GM18507 (cell line): ENCODE measurements at regions not wholly inside any gene's neighbourhood (a gene's known extent, or its start where the extent isn't known, plus 50 kb on each side); places are given as distances from the start of the nearest gene placed in this dataset.
"Not testable (repeated sequence)": the region's sequence is repeated elsewhere in the genome, so short reads cannot be mapped to it uniquely, and the experiment has no call there.

ENCODE experiments used
- DNase-seq: peaks from one replicate; pipeline ENCODE4 v3.0.0; 2011; ENCODE audit warnings: low read depth; ENCODE audit not compliant: insufficient read length; ENCODE audit errors: extremely low spot score
- FAIRE-seq: peaks from 2 replicates; lab custom pipeline; 2011; peaks lifted over from hg19 to GRCh38; lab: Jason Lieb, UNC

DNA sequence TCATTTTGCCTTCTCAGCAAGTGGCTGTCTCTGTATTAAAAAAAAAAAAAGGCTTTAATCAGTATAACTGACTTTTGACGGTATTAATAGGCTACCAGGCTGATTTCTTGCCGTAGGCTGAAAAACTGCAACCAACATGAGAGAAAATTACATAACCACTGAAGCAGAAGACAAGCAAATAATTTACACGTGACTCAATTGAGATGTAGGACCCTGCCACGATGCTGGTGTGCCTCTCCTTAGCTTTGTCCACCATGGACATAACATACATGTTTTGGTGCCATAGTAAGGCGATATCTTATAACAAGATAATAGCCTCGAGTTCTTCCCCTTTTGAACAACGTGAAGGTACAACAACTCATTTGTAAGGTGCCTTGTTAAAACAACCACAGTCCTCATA, 88.7 kb upstream of the GRIP1 start:
- FAIRE-seq = no peak
- no peak for DNase-seq

DNA sequence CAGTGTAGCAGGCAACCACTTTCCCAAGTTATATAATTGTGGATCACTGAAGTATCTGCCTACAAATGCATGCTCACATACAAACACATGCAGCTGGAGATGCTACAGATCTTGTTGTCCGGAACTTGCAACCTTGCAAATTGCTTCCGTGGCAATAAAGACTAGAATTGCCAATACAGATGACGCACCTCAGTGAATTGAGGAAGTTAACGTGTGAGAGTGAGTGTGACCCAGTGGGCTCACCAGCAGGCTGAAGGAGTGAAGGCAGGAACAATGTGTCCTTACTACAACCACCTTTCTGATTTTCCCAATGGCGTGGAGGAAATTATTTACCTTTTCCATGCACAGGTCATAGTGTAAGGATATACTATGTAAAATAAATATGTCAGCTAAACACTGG, 89.4 kb upstream of the GRIP1 start:
- FAIRE-seq = no peak
- no peak for DNase-seq

DNA sequence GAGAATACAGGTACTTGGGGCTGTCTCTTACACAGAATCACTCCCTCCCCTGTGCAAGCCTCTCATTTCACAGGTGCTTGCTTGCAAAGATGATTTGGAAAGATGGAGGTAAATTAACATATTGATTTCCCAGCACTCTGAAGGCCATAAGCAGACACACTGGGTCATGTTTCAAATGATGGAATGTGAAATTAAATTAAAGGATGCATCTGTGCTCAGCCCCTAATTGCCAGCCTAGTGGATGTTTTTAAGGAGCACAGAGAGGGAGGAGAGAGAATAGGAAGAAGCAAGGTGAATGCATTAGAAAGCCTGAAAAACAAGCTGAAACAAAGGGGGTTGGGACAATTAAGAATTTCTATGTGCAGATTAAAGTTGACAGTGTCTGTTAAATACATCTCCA, 96.1 kb upstream of the GRIP1 start:
- no peak for DNase-seq
- no peak for FAIRE-seq

DNA sequence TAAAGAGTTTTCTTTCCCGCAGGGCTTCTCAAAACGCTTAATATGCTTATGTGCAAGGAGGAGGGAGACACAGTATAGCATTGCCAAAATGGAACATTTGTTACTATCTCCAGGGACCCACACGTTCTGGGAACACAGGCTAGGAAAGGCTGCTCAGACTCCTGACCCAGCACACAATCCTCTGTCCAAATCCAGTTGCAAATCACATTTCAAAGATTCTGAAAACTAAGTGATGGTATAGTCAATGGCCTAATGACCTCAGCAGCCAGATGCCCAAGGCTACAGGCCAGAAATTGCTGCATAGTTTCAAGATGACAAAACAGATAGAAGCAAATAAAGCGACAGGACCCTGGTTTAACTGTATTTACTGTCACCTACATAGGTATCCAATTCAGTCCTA, 97.0 kb upstream of the GRIP1 start:
- FAIRE-seq = no peak
- DNase-seq = no peak

DNA sequence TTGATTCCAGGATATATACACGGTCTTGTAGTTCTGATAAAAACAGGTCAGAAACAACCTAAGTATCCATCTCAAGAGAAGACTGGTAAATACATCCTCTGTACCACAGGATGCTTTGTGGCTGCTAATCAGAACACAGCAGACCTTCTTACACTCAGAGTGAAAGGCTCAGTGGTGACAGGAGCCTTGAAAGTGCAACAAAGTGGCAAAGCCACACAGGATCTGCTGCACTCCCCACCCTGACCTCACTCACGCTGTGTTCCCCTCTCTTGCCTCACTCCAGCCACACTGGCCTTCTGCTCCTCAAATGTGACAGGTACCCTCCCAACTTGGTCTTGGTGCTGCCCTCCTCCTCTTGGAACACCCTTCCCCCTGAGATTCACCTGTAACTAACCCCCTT, 98.1 kb upstream of the GRIP1 start:
- FAIRE-seq (peak; percentile 42), DNase-seq (no peak)

DNA sequence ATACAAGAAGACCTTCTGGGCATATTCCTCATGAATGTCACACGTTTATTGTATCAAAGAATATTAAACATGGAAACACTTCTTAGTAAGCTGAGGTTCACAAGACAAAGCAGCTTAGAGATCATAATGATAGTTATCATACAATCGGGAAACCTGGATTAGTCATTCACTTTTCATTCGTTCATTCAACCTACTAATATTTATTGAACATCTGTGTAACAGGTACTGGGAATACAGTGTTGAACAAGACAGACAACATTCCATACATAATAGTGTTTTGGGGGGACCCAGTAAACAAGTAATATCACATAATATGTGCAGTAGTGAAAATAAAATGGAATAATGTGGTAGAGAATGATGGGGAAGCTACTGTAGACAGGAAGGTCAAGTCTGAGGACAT, 100.6 kb upstream of the GRIP1 start:
- DNase-seq (no peak), FAIRE-seq (no peak)

DNA sequence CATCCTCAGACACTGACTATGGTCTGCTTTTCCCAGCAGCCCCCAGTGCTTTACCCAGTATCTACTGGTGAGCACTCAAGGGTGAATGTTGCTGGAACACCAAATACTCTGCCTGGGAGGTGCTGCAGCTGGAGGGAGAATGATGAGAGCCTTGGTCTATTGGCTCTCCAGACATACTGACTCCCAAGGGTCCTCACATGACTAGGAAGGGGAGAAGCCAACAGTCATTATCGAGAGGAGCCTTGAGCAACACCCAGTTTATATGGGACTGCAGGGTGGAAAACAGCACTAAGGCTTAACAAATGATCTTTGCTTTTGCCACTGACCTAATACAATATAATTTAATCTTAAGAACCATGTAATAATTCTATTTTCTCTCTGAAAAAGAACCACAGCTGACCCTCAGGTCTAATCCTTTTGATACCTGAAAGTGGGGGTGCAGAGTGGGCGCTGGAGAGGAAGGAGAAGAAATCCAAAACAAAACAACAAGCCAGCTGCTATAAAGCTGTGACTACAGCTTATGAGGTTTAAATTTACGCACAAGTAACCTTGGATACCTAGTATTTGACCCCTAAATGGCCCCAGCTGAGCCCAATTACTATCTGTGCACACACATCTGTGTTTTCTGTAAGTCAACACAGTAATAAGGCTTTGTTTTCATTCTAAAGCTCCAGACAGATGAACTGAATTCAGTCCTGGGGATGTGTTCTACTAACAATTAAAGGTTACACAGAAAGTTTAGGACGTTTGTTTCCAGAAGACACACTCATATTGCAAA, 107.8 kb upstream of the GRIP1 start:
- no peak for FAIRE-seq
- no peak for DNase-seq

DNA sequence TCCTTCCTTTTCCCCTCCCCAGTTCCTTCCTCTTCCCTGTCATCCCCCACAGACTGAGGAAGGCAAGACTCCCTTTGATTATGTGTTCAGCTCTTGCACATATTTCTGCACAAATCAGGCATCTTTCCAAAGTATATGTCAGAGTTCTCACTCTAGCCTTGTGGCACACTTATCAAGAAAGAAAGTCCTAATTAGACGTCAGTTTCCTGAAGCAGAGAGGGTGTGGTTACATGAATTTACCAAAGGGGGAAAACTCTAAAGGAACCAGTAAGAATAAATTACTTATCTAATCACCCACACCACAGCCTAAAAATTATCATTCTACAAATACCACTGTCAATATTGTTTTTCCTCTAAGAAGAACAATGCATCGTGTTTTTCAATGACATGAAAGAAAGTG, 120.7 kb upstream of the GRIP1 start:
- DNase-seq (no peak), FAIRE-seq (no peak)

DNA sequence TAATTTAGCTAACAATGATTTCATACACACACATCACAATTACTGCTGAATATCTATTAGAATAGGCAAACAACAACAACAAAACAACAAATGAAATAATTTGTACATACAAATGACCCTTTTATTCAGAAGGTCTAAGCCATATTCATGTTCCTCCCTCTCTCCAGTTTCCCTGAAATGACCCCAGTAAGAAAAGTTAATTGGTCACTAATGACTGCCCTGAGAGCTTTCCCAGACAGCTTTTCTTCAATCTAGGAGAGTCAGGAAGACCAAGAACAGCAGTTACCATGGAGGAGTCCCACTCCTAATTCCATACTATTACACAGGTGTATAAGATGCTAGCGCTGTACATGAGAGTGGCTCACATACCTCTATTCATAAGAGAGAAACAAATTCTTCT, 121.2 kb upstream of the GRIP1 start:
- DNase-seq (no peak), FAIRE-seq (no peak)

DNA sequence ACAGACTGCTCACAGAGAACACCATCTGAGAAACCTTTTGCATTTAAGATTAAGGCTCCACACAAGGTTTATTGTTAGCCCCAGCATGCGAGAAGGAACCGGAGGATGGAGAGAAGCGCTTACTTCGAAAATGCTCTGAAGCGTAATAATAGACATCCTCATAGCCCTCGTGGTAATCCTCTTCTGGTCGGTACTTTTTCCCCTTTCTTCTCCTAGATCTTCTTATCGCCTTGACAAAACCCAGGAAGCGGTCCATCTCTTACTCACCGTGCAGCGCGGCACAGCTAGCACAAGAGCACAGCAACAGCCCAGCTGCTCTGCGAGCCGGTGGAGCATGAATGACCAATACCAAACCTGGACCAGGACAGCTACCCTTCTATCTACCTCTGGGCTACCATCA, 125.1 kb upstream of the GRIP1 start:
- no peak for FAIRE-seq
- DNase-seq = no peak

DNA sequence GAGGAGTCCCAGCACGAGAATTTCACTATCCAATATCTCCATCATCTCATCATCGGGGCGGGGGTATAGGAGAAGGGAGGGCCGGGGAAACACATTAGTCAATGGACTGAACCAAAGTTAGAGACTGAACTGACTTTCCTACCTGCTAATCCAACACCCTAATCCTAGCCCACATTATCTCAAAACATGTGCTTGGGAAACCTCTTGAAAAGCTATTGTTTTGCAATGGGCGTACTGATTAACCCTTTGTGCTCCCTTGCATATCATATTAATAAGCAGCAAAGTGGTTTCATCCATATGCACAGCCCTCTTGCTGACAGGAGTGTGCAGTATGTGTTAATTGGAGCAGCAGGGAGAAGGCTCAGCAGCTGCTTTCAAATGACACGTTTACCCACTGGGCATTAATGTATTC, 125.7 kb upstream of the GRIP1 start:
- FAIRE-seq = no peak
- DNase-seq = no peak

DNA sequence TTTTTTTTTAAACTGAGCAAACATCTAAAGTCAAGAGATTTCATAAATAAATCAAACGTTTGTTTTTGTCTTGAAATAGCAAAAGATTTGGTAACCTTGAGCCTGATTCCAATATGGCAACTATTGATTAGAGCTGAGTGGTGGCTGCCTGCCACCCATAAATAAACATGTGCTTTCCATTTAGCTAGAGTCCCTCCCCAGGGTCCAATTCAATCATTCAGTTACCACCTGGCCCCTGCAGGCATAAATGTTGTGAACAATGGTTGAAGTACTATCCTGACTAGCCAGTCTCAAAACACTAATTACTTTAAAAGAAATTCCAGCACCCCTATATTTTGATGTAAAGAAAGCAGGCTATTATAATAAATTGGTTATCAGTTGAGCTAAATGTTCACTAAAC, 129.7 kb upstream of the GRIP1 start:
- FAIRE-seq (no peak), DNase-seq (no peak)

DNA sequence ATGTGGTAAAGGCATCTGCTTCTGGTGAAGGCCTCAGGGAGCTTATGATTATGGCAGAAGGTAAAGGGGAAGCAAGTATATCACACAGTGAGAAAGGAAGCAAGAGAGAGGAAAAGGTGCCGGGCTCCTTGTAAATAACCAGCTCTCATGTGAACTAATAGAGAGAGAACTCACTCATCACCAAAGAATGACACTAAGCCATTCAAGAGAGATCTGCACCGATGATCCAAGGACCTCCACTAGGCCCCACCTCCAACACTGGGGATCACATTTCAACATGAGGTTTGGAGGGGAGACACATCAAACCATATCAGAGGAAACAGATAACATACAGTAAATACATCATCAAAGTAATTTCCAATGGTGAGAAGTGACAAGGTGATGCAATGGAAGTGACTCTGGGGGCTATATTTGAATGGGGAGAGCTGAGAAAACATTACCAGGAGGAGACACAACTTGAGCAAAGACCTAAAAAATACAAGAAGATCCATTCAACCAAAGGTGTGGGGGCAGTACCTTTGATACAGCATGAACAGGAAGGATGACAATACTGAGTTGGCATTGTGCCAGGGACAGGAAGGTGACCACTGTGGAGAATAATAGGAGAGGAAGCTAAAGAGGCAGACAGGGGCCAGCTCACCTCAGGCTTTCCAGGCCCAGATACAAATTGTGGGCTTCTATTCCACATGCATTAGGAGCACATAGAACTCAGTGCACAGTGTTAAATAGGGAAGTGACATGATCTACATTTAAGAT, 134.4 kb upstream of the GRIP1 start:
- FAIRE-seq = no peak
- DNase-seq = no peak

DNA sequence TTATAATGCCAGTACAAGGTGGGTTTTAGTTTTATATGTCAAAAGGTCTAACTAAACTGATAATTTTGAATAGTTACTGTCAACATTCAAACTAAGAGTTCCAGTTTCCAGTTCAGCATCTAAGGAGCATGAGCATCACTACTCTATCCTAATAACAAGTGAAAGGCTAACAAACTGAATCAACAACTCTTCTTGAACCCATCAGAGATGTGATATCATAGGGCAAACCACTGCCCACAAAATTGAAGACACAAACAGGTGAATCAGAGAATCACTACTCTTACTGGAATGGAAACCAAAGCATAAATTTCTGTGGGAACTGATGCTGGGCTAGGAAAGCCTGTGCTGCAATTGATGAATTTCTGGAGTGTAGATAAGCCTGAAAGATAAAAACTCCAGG, 140.7 kb upstream of the GRIP1 start:
- FAIRE-seq (no peak), DNase-seq (no peak)

DNA sequence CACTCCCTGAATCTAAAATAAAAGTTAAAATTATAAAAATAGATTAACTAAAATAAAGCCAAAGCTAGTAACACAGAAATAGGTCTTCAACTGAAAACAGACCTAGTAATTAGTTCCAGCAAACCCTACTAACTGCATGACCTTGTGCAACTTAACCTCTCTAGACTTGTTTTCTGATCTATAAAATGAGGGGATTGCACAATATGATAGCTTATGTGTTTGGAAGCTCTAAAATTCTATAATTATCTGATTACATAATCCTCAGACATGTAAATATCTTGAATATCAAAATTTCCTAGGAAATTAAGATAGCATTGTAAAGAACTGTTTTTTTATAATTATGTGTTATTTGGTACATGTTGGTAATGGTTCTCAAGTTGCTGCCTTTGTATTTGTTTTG, 144.1 kb upstream of the GRIP1 start:
- DNase-seq (no peak), FAIRE-seq (no peak)

DNA sequence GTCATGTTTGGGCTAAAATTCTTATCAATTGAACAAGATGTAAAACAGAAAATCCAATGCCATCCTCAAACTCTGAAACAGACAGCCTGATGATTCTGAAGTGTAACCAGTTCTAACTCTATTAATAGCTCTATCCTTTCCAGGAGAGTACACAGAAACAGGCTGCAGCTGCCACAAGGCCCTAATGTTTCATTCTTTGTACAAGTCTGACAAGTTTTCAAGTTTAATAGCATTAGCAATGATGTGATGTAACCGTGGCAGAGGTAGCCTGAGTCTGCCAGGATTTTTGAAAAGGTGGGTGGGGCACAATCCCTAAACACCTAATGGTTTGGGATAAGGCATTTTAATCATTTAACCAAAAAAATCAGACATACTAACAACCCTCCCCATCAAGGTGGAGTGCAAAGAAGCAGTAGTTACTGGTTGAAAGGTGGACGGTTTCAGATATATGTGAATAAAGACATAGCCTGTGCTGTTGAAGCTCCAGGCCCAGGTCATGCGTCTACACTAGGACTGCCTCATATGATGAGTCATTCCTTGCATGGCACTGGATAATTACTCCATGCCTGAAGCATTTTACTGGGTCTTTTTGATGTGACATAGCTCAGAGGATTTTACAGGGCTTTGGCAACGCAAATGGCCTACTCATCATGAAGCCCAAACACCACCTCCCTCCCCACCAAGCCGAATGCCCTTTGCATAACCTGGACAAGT, 145.1 kb upstream of the GRIP1 start:
- no peak for DNase-seq
- no peak for FAIRE-seq

DNA sequence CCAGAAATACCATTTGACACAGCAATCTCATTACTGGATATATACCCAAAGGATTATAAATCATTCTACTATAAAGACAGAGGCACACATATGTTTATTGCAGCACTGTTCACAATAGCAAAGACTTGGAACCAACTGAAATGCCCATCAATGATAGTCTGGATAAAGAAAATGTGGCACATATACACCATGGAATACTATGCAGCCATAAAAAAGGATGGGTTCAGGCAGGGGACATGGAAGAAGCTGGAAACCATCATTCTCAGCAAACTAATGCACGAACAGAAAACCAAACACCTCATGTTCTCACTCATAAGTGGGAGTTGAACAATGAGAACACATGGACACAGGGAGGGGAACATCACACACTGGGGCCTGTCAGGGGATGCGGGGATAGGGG, 147.0 kb upstream of the GRIP1 start:
- DNase-seq, FAIRE-seq: not testable (repeated sequence)

DNA sequence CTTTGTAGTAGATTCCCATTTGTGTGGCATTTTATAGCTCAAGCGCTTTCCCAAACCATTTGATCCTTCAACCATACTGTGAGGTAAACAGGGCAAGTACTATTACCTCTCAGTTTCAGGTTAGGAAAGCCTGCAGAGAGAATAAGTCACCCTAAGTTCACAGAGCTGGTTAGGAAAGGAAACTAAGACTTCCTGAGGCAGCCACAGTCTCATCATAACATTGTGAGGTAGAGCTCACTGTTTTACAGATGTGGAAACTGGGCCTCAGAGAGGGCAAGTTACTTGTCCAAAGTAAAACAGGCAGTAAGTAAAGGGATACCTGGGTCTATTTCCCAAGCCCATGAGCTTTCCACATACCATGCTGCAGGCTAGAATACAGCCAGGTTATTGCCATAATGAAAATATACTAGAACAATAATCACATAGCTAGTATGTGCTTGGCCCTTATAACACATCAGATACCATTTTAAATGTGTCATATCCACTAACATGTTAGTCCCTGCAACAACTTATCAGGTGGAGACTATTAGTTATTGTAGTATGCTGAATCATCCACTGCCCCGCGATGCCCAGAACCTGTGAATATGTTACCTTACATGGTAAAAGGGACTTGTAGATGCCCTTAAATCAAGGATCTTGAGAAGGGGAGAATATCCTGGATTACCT, 150.9 kb upstream of the GRIP1 start:
- FAIRE-seq (no peak), DNase-seq (no peak)

DNA sequence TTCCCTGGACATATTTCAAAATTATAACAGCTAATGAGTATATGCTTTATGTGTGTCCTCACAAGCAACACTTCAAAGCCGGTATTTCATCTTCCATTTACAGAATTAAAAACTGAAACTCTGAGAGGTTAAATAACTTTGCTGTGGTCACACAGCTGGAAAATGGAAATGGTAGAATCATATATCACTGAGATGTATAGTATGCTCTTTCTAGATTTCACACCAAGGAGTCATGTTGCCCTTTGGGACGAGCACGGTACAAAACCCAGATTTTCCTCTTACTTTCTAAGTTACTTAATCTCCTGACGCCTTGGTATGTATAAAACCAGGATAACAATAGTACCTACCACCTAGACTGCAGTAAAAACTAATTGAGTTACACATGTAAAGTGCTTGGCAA, 152.6 kb upstream of the GRIP1 start:
- DNase-seq (no peak), FAIRE-seq (no peak)

DNA sequence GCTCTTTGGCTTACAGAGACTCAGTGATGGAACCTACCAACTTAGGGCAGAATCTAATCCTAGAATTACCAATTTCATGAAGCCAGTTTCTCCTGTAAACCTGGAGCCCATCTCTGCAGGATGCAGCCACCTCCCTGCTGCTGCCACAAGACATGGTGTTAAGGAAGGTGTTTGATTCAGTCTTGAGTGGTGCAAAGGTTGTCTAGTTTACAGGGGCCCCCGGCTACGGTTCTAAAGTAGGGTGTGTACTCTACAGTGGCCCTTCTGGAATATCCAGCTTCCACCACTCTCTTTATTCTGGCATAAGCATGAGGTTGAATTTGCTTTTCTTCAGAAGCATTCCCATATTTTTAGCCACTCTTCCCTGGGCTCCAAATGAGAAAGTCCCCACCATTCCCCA, 154.1 kb upstream of the GRIP1 start:
- DNase-seq = no peak
- FAIRE-seq = no peak
